Caki2 (cell line): ENCODE measurements at regions not wholly inside any gene's neighbourhood (a gene's known extent, or its start where the extent isn't known, plus 50 kb on each side); places are given as distances from the start of the nearest gene placed in this dataset.
"Not testable (repeated sequence)": the region's sequence is repeated elsewhere in the genome, so short reads cannot be mapped to it uniquely, and the experiment has no call there.

Experiments used
- DNase-seq: peaks from one replicate; pipeline ENCODE4 v3.0.0-alpha.2; 2015; ENCODE audit warnings: low read depth
- in situ Hi-C: cut with HindIII; loops from 2 replicates; pipeline ENCODE4 v1.10.0; 2016; ENCODE audit warnings: low sequenced_read_pairs, low pct_unique_long_range_greater_than_20kb, mixed read lengths

- no peak for DNase-seq
- in situ Hi-C loops, result no loop called here
Observed at GRCh38 chr16:5776876-5777275, 679.3 kb upstream of the EEF2KMT start.

GRCh38 chr16:5775916-5776315, 678.3 kb upstream of the EEF2KMT start:
- no peak for DNase-seq
- in situ Hi-C loops, result no loop called here

- no peak for DNase-seq
- in situ Hi-C loops, result no loop called here
Observed at GRCh38 chr16:5770118-5770517, 672.5 kb upstream of the EEF2KMT start.

GRCh38 chr16:5769513-5769912, 671.9 kb upstream of the EEF2KMT start:
- in situ Hi-C loops, result no loop called here
- no peak for DNase-seq

GRCh38 chr16:5768445-5768844, 670.9 kb upstream of the EEF2KMT start:
- in situ Hi-C loops, result no loop called here
- no peak for DNase-seq

- no peak for DNase-seq
- in situ Hi-C loops, result no loop called here
Observed at GRCh38 chr16:5763176-5763575, 665.6 kb upstream of the EEF2KMT start.

GRCh38 chr16:5762362-5762761, 664.8 kb upstream of the EEF2KMT start:
- in situ Hi-C loops, result no loop called here
- DNase-seq, result no peak

- in situ Hi-C loops, result no loop called here
- no peak for DNase-seq
Observed at GRCh38 chr16:5761592-5761991, 664.0 kb upstream of the EEF2KMT start.

GRCh38 chr16:5758281-5758680, 660.7 kb upstream of the EEF2KMT start:
- in situ Hi-C loops, result no loop called here

GRCh38 chr16:5756969-5757368, 659.4 kb upstream of the EEF2KMT start:
- DNase-seq, result no peak
- in situ Hi-C loops, result no loop called here

More at GRCh38 chr16:5758281-5758680, 660.7 kb upstream of the EEF2KMT start:
- no peak for DNase-seq

GRCh38 chr16:5753381-5753780, 655.8 kb upstream of the EEF2KMT start:
- no peak for DNase-seq
- in situ Hi-C loops, result no loop called here

GRCh38 chr16:5751216-5751615, 653.6 kb upstream of the EEF2KMT start:
- in situ Hi-C loops, result no loop called here

GRCh38 chr16:5750439-5750838, 652.8 kb upstream of the EEF2KMT start:
- in situ Hi-C loops, DNase-seq: not testable (repeated sequence)

More at GRCh38 chr16:5751216-5751615, 653.6 kb upstream of the EEF2KMT start:
- no peak for DNase-seq

- in situ Hi-C loops, result no loop called here
- DNase-seq, result no peak
Observed at GRCh38 chr16:5738586-5738985, 641.0 kb upstream of the EEF2KMT start.

- in situ Hi-C loops, result no loop called here
- no peak for DNase-seq
Observed at GRCh38 chr16:5736209-5736930, 638.8 kb upstream of the EEF2KMT start.

- no peak for DNase-seq
- in situ Hi-C loops, result no loop called here
Observed at GRCh38 chr16:5735444-5735843, 637.8 kb upstream of the EEF2KMT start.

- DNase-seq, result no peak
- in situ Hi-C loops, result no loop called here
Observed at GRCh38 chr16:5730783-5731182, 633.2 kb upstream of the EEF2KMT start.

- in situ Hi-C loops, result no loop called here
- DNase-seq, result no peak
Observed at GRCh38 chr16:5722116-5722619, 624.6 kb upstream of the EEF2KMT start.

- no peak for DNase-seq
- in situ Hi-C loops, result no loop called here
Observed at GRCh38 chr16:5715155-5715554, 617.6 kb upstream of the EEF2KMT start.

- in situ Hi-C loops, result no loop called here
Observed at GRCh38 chr16:5709889-5710288, 612.3 kb upstream of the EEF2KMT start.

More at GRCh38 chr16:5709889-5710288, 612.3 kb upstream of the EEF2KMT start:
- peak; percentile 10 for DNase-seq
